H9 (cell line): ENCODE measurements at regions not wholly inside any gene's neighbourhood (a gene's known extent, or its start where the extent isn't known, plus 50 kb on each side); places are given as distances from the start of the nearest gene placed in this dataset.

Experiments used
- DNase-seq: peaks from one replicate; pipeline ENCODE4 v3.0.0-alpha.2; 2017
- H2AFZ ChIP-seq: one replicate; pipeline ENCODE4 v1.6.1; 2013; ENCODE audit warnings: mild to moderate bottlenecking, low read length, control low read depth, moderate library complexity
- H2AK5ac ChIP-seq: 2 replicates; pipeline ENCODE4 v1.6.1; 2013; ENCODE audit warnings: low read length, control low read depth, mixed read lengths; ENCODE audit not compliant: insufficient read length
- H2BK120ac ChIP-seq: one replicate; pipeline ENCODE4 v1.6.1; 2013; ENCODE audit warnings: low read depth, mild to moderate bottlenecking, low read length, control low read depth, inconsistent platforms; ENCODE audit not compliant: poor library complexity, severe bottlenecking
- H2BK12ac ChIP-seq: 2 replicates; pipeline ENCODE4 v1.6.1; 2013; ENCODE audit warnings: low read length, control low read depth, mixed read lengths, low read depth; ENCODE audit not compliant: insufficient read length
- H2BK15ac ChIP-seq: 2 replicates; pipeline ENCODE4 v1.6.1; 2013; ENCODE audit warnings: low read depth, low read length, control low read depth
- H2BK20ac ChIP-seq: one replicate; pipeline ENCODE4 v1.6.1; 2013; ENCODE audit warnings: low read depth, mild to moderate bottlenecking, low read length, control low read depth, inconsistent platforms; ENCODE audit not compliant: poor library complexity, severe bottlenecking
- H2BK5ac ChIP-seq: 2 replicates; pipeline ENCODE4 v1.6.1; 2013; ENCODE audit warnings: low read length, control low read depth, mixed read lengths; ENCODE audit not compliant: insufficient read length
- H3K14ac ChIP-seq: 2 replicates; pipeline ENCODE4 v1.6.1; 2013; ENCODE audit warnings: low read length, control low read depth; ENCODE audit not compliant: insufficient read depth
- H3K18ac ChIP-seq: 2 replicates; pipeline ENCODE4 v1.6.1; 2013; ENCODE audit warnings: low read depth, mild to moderate bottlenecking, mixed read lengths, low read length, control low read depth; ENCODE audit not compliant: insufficient read length
- H3K23ac ChIP-seq: 2 replicates; pipeline ENCODE4 v1.6.1; 2013; ENCODE audit warnings: low read length, control low read depth, mixed read lengths, low read depth; ENCODE audit not compliant: insufficient read length
- H3K23me2 ChIP-seq: 2 replicates; pipeline ENCODE4 v1.6.1; 2013; ENCODE audit warnings: low read depth, mild to moderate bottlenecking, mixed read lengths, low read length, control low read depth; ENCODE audit not compliant: insufficient read length, poor library complexity, severe bottlenecking
- H3K27ac ChIP-seq: 2 replicates; pipeline ENCODE4 v1.5.1; 2013; ENCODE audit warnings: low read length, control low read depth, mixed read lengths, low read depth; ENCODE audit not compliant: insufficient read length
- H3K27me3 ChIP-seq: 2 replicates; pipeline ENCODE4 v1.6.1; 2013; ENCODE audit warnings: low read length, control low read depth, inconsistent platforms; ENCODE audit not compliant: insufficient read depth
- H3K4ac ChIP-seq: 2 replicates; pipeline ENCODE4 v1.6.1; 2013; ENCODE audit warnings: low read depth, mild to moderate bottlenecking, control low read depth, inconsistent platforms, low read length, moderate library complexity
- H3K4me1 ChIP-seq: 2 replicates; pipeline ENCODE4 v1.6.1; 2013; ENCODE audit warnings: low read length, control low read depth, inconsistent platforms; ENCODE audit not compliant: insufficient read depth
- H3K4me2 ChIP-seq: 2 replicates; pipeline ENCODE4 v1.6.1; 2013; ENCODE audit warnings: low read length, control low read depth, mixed read lengths; ENCODE audit not compliant: insufficient read length, insufficient read depth
- H3K56ac ChIP-seq: 2 replicates; pipeline ENCODE4 v1.6.1; 2013; ENCODE audit warnings: low read depth, mild to moderate bottlenecking, mixed read lengths, low read length, control low read depth; ENCODE audit not compliant: insufficient read length
- H3K79me1 ChIP-seq: 2 replicates; pipeline ENCODE4 v1.6.1; 2013; ENCODE audit warnings: low read depth, mild to moderate bottlenecking, moderate library complexity, low read length, control low read depth, inconsistent platforms; ENCODE audit not compliant: insufficient read depth, poor library complexity, severe bottlenecking
- H3K79me2 ChIP-seq: 2 replicates; pipeline ENCODE4 v1.6.1; 2013; ENCODE audit warnings: low read length, control low read depth, inconsistent platforms; ENCODE audit not compliant: insufficient read depth
- H3K9ac ChIP-seq: 2 replicates; pipeline ENCODE4 v1.6.1; 2013; ENCODE audit warnings: low read length, control low read depth, mixed read lengths; ENCODE audit not compliant: insufficient read length; ENCODE audit errors: extremely low read depth
- H3K9me3 ChIP-seq: one replicate; pipeline ENCODE4 v1.6.1; 2013; ENCODE audit warnings: low read depth, low read length, inconsistent platforms; ENCODE audit not compliant: control insufficient read depth
- H3T11ph ChIP-seq: one replicate; pipeline ENCODE4 v1.6.1; 2013; ENCODE audit warnings: mild to moderate bottlenecking, low read length, control low read depth, inconsistent platforms
- H4K20me1 ChIP-seq: one replicate; pipeline ENCODE4 v1.6.1; 2013; ENCODE audit not compliant: control insufficient read depth, insufficient read length, insufficient read depth
- H4K5ac ChIP-seq: 2 replicates; pipeline ENCODE4 v1.6.1; 2013; ENCODE audit warnings: low read depth, mild to moderate bottlenecking, mixed read lengths, low read length, control low read depth; ENCODE audit not compliant: insufficient read length
- H4K8ac ChIP-seq: replicated peaks from 2 replicates; pipeline ENCODE4 v1.6.1; 2013; ENCODE audit warnings: low read length, control low read depth, mixed read lengths, low read depth; ENCODE audit not compliant: insufficient read length
- H4K91ac ChIP-seq: 2 replicates; pipeline ENCODE4 v1.6.1; 2013; ENCODE audit warnings: low read depth, mild to moderate bottlenecking, moderate library complexity, mixed read lengths, low read length, control low read depth; ENCODE audit not compliant: insufficient read length
- H3K27ac Mint-ChIP-seq, 3 experiments: 2 replicates in 2 of 3; 3 replicates in 1 of 3; pipeline ENCODE4 v1.8.0; 2020 to 2021; ENCODE audit warnings: mixed read lengths in 3 of 3, mild to moderate bottlenecking in 1 of 3, moderate library complexity in 1 of 3
- H3K27me3 Mint-ChIP-seq: 2 replicates; pipeline ENCODE4 v1.8.0; 2021; ENCODE audit warnings: low read depth, mild to moderate bottlenecking, moderate library complexity, mixed read lengths
- H3K36me3 Mint-ChIP-seq, 3 experiments: 2 replicates in 2 of 3; 3 replicates in 1 of 3; pipeline ENCODE4 v1.8.0; 2020 to 2021; ENCODE audit warnings: low read depth in 3 of 3, mixed read lengths in 3 of 3; ENCODE audit not compliant: insufficient read depth in 1 of 3
- H3K4me1 Mint-ChIP-seq, 2 experiments: 2 replicates each; pipeline ENCODE4 v1.8.0; 2020; ENCODE audit warnings: mixed read lengths in 2 of 2
- H3K4me3 Mint-ChIP-seq, 2 experiments: 2 replicates in 1 of 2; 3 replicates in 1 of 2; pipeline ENCODE4 v1.8.0; 2020 to 2021; ENCODE audit warnings: mild to moderate bottlenecking in 2 of 2, mixed read lengths in 2 of 2, moderate library complexity in 1 of 2
- H3K9me3 Mint-ChIP-seq, 2 experiments: 2 replicates in 1 of 2; 3 replicates in 1 of 2; pipeline ENCODE4 v1.8.0; 2020; ENCODE audit warnings: mild to moderate bottlenecking in 2 of 2, mixed read lengths in 2 of 2, moderate library complexity in 1 of 2
- CTCF ChIP-seq: fragments of 200-600 bp; sonication (generic); conservative IDR thresholded peaks from 3 replicates; pipeline ENCODE4 v1.8.0; 2021; ENCODE audit warnings: antibody characterized with exemption, mild to moderate bottlenecking
- WGBS: extraction: QIAGEN DNeasy Blood & Tissue Kit; methylation state at CpG from one replicate; pipeline ENCODE4 v1.1.7; 2013; ENCODE audit warnings: missing lambda C conversion rate, low lambda C conversion rate, mixed read lengths; ENCODE audit not compliant: insufficient read length; ENCODE audit errors: extremely low coverage; 5-methylcytosine and 5-hydroxymethylcytosine counted together

GRCh38 chr3:791442-791841, 301.4 kb upstream of the CNTN6 start:
- H3K9me3 Mint-ChIP-seq = no peaks in the 10 kb centered on the region
- Histone ChIP-seq H3K79me2 (no peaks in the 10 kb centered on the region), H3K56ac (no peak overlapping the region), H2AFZ (no peak overlapping the region), H3K27me3 (no peaks in the 10 kb centered on the region), H2BK5ac (no peak overlapping the region), H3K23ac (no peak overlapping the region), H2BK12ac (no peak overlapping the region), H4K91ac (no peak overlapping the region), H3K23me2 (no peaks in the 10 kb centered on the region), H2BK15ac (no peak overlapping the region), H3K14ac (no peak overlapping the region), H3K4me2 (no peak overlapping the region), H3K9ac (no peak overlapping the region), H2BK120ac (no peak overlapping the region), H3K79me1 (no peaks in the 10 kb centered on the region), H4K20me1 (no peaks in the 10 kb centered on the region), H3T11ph (no peak overlapping the region), H3K18ac (no peak overlapping the region), H3K27ac (no peak overlapping the region), H3K4ac (no peak overlapping the region), H2AK5ac (no peak overlapping the region), H3K9me3 (no peaks in the 10 kb centered on the region), H2BK20ac (no peak overlapping the region), H4K8ac (no peak overlapping the region), H4K5ac (no peak overlapping the region), H3K4me1 (no peaks in the 10 kb centered on the region)
- H3K27me3 Mint-ChIP-seq = no peaks in the 10 kb centered on the region
- H3K4me3 Mint-ChIP-seq = no peak overlapping the region
- TF ChIP-seq CTCF = no peak
- DNase-seq = no peak
- no CpG with 5 or more reads among the region's 5 CpGs for WGBS
- peaks cover 0 to 2% (median 0%) of the 10 kb centered on the region in 3 experiments; a peak in 1 of 7 replicates for H3K36me3 Mint-ChIP-seq
- H3K27ac Mint-ChIP-seq = no peak overlapping the region
- H3K4me1 Mint-ChIP-seq = no peaks in the 10 kb centered on the region
